ENCODE measurements at regions not wholly inside any gene's neighbourhood (a gene's known extent, or its start where the extent isn't known, plus 50 kb on each side); places are given as distances from the start of the nearest gene placed in this dataset.

DNA sequence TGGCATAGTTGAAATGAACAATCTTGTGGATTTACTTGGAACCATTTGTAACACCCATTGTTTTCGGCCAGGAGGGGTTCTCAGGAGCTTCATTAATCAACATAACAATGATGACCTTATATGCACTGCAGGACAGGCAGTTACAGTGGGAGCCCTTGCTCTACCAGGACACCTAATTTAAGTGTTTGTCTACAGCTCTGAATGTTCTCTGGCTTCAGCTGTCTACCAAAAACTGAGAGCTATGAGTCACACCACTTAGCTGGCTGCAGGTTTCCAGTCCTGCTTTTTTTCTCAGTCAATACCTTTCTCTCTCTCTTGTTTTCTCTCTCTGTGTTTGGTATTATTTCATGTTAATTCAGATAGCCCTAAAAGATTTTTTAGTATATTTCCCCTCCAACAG is 105.4 kb upstream of the MBNL2 start:
- no peak for DNase-seq

GRCh38 chr13:97117388-97117910 is 104.7 kb upstream of the MBNL2 start:
- Histone ChIP-seq H3K4me3 (ENCODE audit: low read length) (no peak overlapping the region), H3K36me3 (replicated peaks; ENCODE audit: insufficient read depth, low read length) (no peaks in the 10 kb centered on the region), H3K9ac (ENCODE audit: low read length) (no peak overlapping the region), H4K20me1 (ENCODE audit: insufficient read depth, low read length) (no peaks in the 10 kb centered on the region), H3K9me3 (replicated peaks; ENCODE audit: insufficient read depth, low read length) (no peaks in the 10 kb centered on the region), H3K79me2 (ENCODE audit: low read length) (no peaks in the 10 kb centered on the region), H3K9me2 (replicated peaks; ENCODE audit: insufficient read depth, low read length) (no peaks in the 10 kb centered on the region), H3K27ac (ENCODE audit: low read length) (no peak overlapping the region), H3K4me1 (ENCODE audit: low read length) (no peaks in the 10 kb centered on the region), H3K4me2 (ENCODE audit: low read depth, low read length) (no peak overlapping the region), H2AFZ (ENCODE audit: low read length) (no peak overlapping the region), H3F3A (ENCODE audit: insufficient read depth, low read length) (no peaks in the 10 kb centered on the region), H3K27me3 (replicated peaks; ENCODE audit: insufficient read depth, low read length) (no peaks in the 10 kb centered on the region)
- TF ChIP-seq EZH2 (optimal IDR thresholded peaks at IDR 0.05; ENCODE audit: low read depth, low read length) (no peak), EZH2phosphoT487 (IDR thresholded peaks at IDR 0.05; ENCODE audit: low read length) (no peak)
- TF ChIP-seq, protein P1, sequence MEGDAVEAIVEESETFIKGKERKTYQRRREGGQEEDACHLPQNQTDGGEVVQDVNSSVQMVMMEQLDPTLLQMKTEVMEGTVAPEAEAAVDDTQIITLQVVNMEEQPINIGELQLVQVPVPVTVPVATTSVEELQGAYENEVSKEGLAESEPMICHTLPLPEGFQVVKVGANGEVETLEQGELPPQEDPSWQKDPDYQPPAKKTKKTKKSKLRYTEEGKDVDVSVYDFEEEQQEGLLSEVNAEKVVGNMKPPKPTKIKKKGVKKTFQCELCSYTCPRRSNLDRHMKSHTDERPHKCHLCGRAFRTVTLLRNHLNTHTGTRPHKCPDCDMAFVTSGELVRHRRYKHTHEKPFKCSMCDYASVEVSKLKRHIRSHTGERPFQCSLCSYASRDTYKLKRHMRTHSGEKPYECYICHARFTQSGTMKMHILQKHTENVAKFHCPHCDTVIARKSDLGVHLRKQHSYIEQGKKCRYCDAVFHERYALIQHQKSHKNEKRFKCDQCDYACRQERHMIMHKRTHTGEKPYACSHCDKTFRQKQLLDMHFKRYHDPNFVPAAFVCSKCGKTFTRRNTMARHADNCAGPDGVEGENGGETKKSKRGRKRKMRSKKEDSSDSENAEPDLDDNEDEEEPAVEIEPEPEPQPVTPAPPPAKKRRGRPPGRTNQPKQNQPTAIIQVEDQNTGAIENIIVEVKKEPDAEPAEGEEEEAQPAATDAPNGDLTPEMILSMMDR (IDR thresholded peaks at IDR 0.05; ENCODE audit: low read length), result no peak
- no peak for DNase-seq

More for the DNA sequence above, 105.4 kb upstream of the MBNL2 start:
- H3K27me3 ChIP-seq (replicated peaks; ENCODE audit: insufficient read depth, low read length), result no peaks in the 10 kb centered on the region
- H3K9ac ChIP-seq (ENCODE audit: low read length), result no peak overlapping the region
- H4K20me1 ChIP-seq (ENCODE audit: insufficient read depth, low read length), result no peaks in the 10 kb centered on the region
- no peak overlapping the region for H3K27ac ChIP-seq (ENCODE audit: low read length)
- no peak for TF ChIP-seq EZH2 (optimal IDR thresholded peaks at IDR 0.05; ENCODE audit: low read depth, low read length)
- TF ChIP-seq, protein P1 (IDR thresholded peaks at IDR 0.05; ENCODE audit: low read length), result no peak
- TF ChIP-seq EZH2phosphoT487 (IDR thresholded peaks at IDR 0.05; ENCODE audit: low read length), result no peak
- no peak overlapping the region for H3K4me2 ChIP-seq (ENCODE audit: low read depth, low read length)
- no peaks in the 10 kb centered on the region for H3K4me1 ChIP-seq (ENCODE audit: low read length)
- no peak overlapping the region for H2AFZ ChIP-seq (ENCODE audit: low read length)
- no peaks in the 10 kb centered on the region for H3K36me3 ChIP-seq (replicated peaks; ENCODE audit: insufficient read depth, low read length)
- no peaks in the 10 kb centered on the region for H3K9me2 ChIP-seq (replicated peaks; ENCODE audit: insufficient read depth, low read length)
- H3F3A ChIP-seq (ENCODE audit: insufficient read depth, low read length), result no peaks in the 10 kb centered on the region
- H3K9me3 ChIP-seq (replicated peaks; ENCODE audit: insufficient read depth, low read length), result no peaks in the 10 kb centered on the region
- no peak overlapping the region for H3K4me3 ChIP-seq (ENCODE audit: low read length)
- H3K79me2 ChIP-seq (ENCODE audit: low read length), result no peaks in the 10 kb centered on the region

GRCh38 chr13:97119943-97120342 is 102.2 kb upstream of the MBNL2 start:
- Histone ChIP-seq H3K4me3 (ENCODE audit: low read length) (no peak overlapping the region), H3K79me2 (ENCODE audit: low read length) (no peaks in the 10 kb centered on the region), H3K9me2 (replicated peaks; ENCODE audit: insufficient read depth, low read length) (no peaks in the 10 kb centered on the region), H3F3A (ENCODE audit: insufficient read depth, low read length) (no peaks in the 10 kb centered on the region), H3K27me3 (replicated peaks; ENCODE audit: insufficient read depth, low read length) (no peaks in the 10 kb centered on the region), H3K36me3 (replicated peaks; ENCODE audit: insufficient read depth, low read length) (no peaks in the 10 kb centered on the region), H3K4me2 (ENCODE audit: low read depth, low read length) (no peak overlapping the region), H3K27ac (ENCODE audit: low read length) (no peak overlapping the region), H4K20me1 (ENCODE audit: insufficient read depth, low read length) (no peaks in the 10 kb centered on the region), H3K9me3 (replicated peaks; ENCODE audit: insufficient read depth, low read length) (no peaks in the 10 kb centered on the region), H3K4me1 (ENCODE audit: low read length) (no peaks in the 10 kb centered on the region), H3K9ac (ENCODE audit: low read length) (no peak overlapping the region), H2AFZ (ENCODE audit: low read length) (no peak overlapping the region)
- no peak for DNase-seq
- TF ChIP-seq EZH2phosphoT487 (IDR thresholded peaks at IDR 0.05; ENCODE audit: low read length) (no peak), EZH2 (optimal IDR thresholded peaks at IDR 0.05; ENCODE audit: low read depth, low read length) (no peak)
- TF ChIP-seq, protein P1 (IDR thresholded peaks at IDR 0.05; ENCODE audit: low read length), result no peak

Data from MM.1S (cell line).